Activated CD4-positive, alpha-beta T cell treated with anti-CD3 and anti-CD28 coated beads for 24 hours (primary cell): ENCODE measurements at regions not wholly inside any gene's neighbourhood (a gene's known extent, or its start where the extent isn't known, plus 50 kb on each side); places are given as distances from the start of the nearest gene placed in this dataset.

Experiments used
- DNase-seq, 2 donors: peaks; one replicate each; pipeline ENCODE4 v3.0.0-alpha.2; 2020; ENCODE audit warnings: low read depth in 2 of 2

- DNase-seq: no peak
Observed at GRCh38 chr5:34530637-34531036, 125.5 kb upstream of the RAI14 start.

DNA sequence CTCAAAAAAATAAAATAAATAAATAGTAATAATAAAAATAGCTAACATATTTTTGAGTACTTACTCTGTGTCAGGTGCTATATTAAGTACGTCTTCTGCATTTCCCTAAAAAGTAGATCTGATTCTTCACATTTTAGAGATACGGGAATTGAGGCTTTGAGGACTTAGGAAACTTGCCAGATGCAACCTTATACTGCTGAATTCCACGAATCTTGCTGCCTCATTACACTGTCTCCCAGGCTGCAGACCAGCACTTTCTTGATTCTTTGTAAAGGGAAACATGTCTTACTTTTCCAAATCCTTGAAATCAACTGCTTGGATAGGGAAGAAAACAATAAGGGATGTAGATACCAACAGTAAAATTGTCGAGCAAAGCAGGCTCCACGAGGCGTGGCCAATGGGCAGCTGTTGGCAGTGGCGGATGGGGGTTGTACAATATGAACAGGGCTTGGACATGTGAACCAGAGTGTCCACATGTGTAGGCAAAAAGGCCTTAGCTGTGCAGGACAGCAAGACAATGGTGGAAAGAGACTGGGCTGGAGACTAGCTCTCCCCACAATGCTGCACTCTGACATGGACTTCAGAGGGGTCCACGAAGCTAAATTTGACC is 124.3 kb upstream of the RAI14 start:
- DNase-seq: no peak

DNA sequence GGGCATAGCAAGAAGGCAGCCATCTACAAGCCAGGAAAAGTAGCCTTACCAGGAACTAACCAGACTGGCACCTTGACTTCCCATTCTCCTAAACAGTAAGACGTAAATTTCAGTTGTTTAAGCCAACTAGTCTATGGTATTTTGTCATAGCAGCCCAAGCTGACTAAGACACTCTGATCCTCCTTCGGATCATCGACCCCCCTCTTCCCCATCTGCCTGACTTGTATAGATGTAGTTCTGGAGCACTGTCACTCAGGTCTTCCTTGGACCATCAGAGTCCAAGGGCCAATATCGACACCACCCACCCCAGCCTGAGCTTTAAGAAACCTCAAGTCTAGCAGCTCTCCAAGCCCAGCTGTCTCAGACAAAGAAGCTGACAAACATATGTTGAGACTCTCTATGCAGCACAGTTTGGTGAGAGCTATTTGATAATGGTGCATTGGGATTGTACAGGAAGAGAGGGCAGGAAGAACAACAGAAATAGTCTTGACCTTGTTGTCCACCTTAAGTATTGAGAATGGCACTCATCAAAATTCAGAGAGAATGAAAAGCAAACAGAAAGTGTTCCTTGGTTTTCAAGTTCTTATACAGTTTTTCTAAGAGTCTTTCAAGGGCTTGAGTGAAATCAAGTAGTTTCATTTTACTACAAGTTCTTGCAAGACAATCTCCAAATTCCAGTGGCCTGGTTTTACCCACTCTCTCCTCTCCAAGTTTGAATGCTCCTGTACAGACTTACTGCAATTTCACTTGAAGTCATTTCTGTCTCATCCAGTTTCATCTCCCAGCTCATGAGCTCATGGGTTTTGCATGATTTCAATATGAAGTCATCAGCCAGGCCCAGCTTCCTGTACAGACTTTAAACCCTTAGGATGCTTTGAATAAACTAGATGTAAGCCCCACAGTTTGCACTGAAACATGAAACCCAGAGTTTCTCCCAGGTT is 122.3 kb upstream of the RAI14 start:
- no peak for DNase-seq

GRCh38 chr5:34534523-34535103 is 121.5 kb upstream of the RAI14 start:
- no peak for DNase-seq

- no peak for DNase-seq
Observed at GRCh38 chr5:34535433-34535832, 120.7 kb upstream of the RAI14 start.

- no peak for DNase-seq
Observed at GRCh38 chr5:34535944-34536623, 120.0 kb upstream of the RAI14 start.

DNA sequence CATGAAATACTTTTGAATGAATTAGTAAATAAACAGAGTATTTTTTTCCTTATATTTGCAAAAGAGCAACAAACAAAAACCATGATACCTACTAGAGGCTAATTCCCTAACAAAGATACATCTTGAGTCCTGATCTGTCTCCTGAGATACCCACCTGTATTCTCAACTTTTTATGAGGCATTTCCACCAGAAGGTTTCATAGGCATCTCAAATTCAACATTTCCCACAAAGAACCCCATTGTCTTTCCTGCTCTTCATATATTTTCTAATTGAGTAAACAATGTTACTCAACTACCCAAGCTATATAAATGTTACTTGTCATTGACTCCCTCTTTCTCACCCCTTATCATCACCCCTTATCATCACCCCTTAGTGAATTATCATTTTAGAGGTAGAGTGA is 119.4 kb upstream of the RAI14 start:
- DNase-seq: no peak

DNA sequence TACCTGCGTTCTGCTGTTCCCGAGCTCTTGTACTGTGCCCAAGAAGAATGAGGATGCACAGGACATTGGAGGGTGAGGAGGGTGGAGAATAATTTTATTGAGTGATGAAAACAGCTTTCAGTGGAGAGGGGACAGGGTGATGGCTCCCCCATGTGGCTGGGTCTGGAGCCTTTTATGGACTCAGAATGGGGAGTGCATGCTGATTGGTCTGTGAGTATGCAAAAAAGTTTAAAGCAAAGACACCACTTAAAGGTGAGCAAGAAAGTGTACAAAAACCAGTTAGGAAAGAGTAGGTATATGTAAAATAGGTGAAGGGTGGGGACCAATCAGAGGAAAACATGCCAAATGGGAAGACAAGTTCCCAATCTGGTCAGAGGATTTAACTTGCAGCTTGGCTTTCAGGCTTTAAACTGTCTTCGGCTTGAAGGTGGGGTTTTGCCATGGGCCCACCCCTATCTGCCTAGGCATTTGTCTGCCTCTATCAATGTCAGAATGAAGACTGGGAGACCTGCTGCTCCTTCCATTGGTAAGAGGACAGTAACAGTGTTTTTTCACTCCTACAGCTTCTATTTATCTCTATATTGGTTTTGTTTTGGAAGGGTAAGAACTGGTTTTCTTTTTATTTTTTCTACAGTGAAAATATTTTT is 118.0 kb upstream of the RAI14 start:
- DNase-seq: peak in 1 of 2 donors; percentile 20

GRCh38 chr5:34539183-34539582 is 116.9 kb upstream of the RAI14 start:
- no peak for DNase-seq

GRCh38 chr5:34541067-34541466 is 115.1 kb upstream of the RAI14 start:
- DNase-seq: no peak

GRCh38 chr5:34542818-34543217 is 113.3 kb upstream of the RAI14 start:
- DNase-seq: no peak

GRCh38 chr5:34543687-34544086 is 112.4 kb upstream of the RAI14 start:
- DNase-seq: no peak

- no peak for DNase-seq
Observed at GRCh38 chr5:34544403-34544802, 111.7 kb upstream of the RAI14 start.

- DNase-seq: no peak
Observed at GRCh38 chr5:34545164-34545563, 111.0 kb upstream of the RAI14 start.

DNA sequence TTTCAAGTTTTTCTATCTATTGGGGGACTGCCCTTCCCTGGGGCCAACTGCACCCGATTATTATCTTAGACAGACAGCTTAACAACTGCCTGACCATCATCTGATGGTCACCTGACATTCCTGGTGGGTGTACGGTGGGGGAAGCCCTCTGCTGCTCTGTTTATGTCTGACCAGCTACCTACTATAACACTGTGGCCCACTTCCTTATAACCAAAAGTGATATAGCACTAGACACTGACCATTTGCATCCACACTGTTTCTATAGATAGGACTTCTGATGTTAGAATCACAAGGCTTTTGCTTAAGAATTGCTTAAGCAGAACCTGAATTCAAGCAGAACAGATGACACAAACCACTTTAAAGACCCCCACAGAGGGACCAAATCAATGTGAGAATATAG is 110.5 kb upstream of the RAI14 start:
- DNase-seq: no peak

DNA sequence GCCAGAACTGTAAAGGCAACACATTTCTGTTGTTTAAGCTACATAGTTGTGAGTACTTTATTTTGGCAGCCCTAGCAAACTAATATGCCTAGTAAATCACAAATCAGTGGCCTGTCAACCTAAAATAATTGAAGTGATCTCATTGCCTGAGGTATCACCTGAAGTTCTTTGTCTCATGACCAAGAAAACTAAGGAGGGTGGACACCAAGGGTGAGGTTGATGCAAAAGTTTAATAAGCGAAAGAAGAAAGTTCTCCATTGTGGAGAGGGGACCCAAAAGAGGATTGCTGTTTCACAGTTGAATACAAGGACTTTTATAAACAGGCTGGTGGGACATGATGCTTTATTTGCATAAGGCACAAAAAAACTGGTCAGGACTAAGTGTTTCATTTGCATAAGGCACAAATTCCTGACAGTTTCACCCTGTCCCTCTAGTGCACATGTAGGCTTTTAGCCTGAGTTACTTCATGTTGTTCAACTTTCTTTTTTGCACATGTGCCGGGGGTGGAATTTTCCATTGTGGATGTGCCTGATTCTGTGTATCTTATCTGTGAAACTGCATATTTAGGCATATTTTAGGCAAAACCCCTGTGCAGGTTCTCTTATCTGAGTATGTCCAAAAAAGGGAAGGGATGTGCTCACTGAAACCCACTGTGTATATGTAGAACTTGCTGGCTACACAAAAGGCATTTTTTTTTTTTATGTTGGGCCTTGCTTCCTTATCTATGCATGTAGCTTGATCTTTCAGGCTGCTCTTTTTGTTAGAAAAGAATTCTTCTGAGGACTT is 108.6 kb upstream of the RAI14 start:
- DNase-seq: no peak

GRCh38 chr5:34548086-34548403 is 108.1 kb upstream of the RAI14 start:
- no peak for DNase-seq

- no peak for DNase-seq
Observed at GRCh38 chr5:34550247-34550646, 105.9 kb upstream of the RAI14 start.

GRCh38 chr5:34550964-34551363 is 105.2 kb upstream of the RAI14 start:
- DNase-seq: no peak

GRCh38 chr5:34551911-34552433 is 104.2 kb upstream of the RAI14 start:
- no peak for DNase-seq

DNA sequence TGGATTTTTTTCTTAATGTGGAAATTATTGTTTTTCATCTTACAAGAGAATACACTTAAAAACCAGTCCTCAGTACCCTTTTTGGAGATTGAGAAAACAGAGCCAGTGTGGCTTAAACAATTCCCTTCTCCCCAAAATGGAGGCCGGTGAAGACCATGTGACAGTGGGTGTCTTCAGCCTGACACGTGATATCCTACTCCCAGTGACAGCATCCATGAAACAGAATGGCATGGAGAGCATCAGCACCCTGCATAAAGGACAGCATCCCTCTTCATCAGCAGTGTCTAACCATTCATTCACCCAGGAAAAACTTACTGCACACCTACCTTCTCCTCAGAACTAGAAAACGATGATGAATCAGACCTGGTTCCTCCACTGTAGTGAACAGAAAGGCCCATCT is 103.4 kb upstream of the RAI14 start:
- no peak for DNase-seq
